ENCODE measurements at regions not wholly inside any gene's neighbourhood (a gene's known extent, or its start where the extent isn't known, plus 50 kb on each side); places are given as distances from the start of the nearest gene placed in this dataset.

DNA sequence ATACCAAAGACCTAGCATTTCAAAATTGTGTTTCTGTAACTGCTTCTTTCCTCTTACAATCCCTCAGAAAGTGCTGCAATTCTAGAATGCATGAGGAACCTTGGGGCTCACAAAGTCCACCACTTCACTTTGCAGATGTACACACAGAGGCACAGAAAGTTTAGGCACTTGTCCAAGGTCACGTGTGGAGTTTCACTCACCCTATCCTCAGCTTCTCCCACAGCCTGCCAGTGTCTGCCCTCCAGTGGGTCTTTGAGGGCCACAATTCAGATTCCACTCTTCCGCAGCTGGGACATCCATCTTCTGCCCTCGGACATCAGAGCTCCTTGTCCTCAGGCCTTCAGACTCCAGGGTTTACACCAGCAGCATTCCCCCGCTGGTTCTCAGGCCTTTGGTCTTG is 210.5 kb upstream of the SERP2 start:
- TF ChIP-seq POLR2AphosphoS5 (IDR thresholded peaks at IDR 0.05; ENCODE audit: low read depth, low read length) (no peak), SIN3A (IDR thresholded peaks at IDR 0.05; ENCODE audit: borderline replicate concordance, insufficient read depth, low read length) (no peak), FOXP2 (optimal IDR thresholded peaks at IDR 0.05; ENCODE audit: borderline replicate concordance, extremely low read depth, extremely low read length, insufficient read depth) (no peak), TAF1 (IDR thresholded peaks at IDR 0.05; ENCODE audit: borderline replicate concordance, insufficient read depth, low read length) (no peak)
- TF ChIP-seq, protein P1, sequence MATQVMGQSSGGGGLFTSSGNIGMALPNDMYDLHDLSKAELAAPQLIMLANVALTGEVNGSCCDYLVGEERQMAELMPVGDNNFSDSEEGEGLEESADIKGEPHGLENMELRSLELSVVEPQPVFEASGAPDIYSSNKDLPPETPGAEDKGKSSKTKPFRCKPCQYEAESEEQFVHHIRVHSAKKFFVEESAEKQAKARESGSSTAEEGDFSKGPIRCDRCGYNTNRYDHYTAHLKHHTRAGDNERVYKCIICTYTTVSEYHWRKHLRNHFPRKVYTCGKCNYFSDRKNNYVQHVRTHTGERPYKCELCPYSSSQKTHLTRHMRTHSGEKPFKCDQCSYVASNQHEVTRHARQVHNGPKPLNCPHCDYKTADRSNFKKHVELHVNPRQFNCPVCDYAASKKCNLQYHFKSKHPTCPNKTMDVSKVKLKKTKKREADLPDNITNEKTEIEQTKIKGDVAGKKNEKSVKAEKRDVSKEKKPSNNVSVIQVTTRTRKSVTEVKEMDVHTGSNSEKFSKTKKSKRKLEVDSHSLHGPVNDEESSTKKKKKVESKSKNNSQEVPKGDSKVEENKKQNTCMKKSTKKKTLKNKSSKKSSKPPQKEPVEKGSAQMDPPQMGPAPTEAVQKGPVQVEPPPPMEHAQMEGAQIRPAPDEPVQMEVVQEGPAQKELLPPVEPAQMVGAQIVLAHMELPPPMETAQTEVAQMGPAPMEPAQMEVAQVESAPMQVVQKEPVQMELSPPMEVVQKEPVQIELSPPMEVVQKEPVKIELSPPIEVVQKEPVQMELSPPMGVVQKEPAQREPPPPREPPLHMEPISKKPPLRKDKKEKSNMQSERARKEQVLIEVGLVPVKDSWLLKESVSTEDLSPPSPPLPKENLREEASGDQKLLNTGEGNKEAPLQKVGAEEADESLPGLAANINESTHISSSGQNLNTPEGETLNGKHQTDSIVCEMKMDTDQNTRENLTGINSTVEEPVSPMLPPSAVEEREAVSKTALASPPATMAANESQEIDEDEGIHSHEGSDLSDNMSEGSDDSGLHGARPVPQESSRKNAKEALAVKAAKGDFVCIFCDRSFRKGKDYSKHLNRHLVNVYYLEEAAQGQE (IDR thresholded peaks at IDR 0.05; ENCODE audit: insufficient read depth in 1 of 2, low read depth in 2 of 2, low read length in 2 of 2), result no peak

Data from PFSK-1 (cell line).